ENCODE measurements at regions not wholly inside any gene's neighbourhood (a gene's known extent, or its start where the extent isn't known, plus 50 kb on each side); places are given as distances from the start of the nearest gene placed in this dataset.

DNA sequence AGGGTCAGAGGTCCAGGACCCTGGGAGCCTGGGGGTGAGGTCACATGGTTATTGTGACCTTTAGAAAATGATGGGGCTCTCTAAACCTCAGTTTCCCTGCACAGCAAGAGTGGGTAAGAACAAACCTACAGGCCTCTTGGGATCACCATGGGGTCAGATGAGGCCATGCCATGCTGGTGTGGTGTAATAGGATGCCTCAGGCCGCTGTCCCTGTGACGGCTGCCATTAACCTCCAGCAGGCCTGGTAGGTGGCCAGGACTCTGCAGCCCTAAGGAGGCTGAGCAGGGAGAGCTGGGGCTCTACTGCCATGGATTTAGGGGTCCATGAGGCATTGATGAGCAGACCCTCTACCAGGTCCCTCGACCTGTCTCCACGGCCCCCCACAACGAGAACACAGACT lies 265.5 kb downstream of the CTTN start:
- H2AFZ ChIP-seq (ENCODE audit: low read depth, low read length, severe bottlenecking), result no peak overlapping the region
- no peaks in the 10 kb centered on the region for H3K79me2 ChIP-seq (ENCODE audit: insufficient read depth, low read length)
- H3F3A ChIP-seq (ENCODE audit: insufficient read depth), result no peaks in the 10 kb centered on the region
- no peaks in the 10 kb centered on the region for H4K20me1 ChIP-seq (ENCODE audit: low read depth, low read length)
- TF ChIP-seq, protein P1, sequence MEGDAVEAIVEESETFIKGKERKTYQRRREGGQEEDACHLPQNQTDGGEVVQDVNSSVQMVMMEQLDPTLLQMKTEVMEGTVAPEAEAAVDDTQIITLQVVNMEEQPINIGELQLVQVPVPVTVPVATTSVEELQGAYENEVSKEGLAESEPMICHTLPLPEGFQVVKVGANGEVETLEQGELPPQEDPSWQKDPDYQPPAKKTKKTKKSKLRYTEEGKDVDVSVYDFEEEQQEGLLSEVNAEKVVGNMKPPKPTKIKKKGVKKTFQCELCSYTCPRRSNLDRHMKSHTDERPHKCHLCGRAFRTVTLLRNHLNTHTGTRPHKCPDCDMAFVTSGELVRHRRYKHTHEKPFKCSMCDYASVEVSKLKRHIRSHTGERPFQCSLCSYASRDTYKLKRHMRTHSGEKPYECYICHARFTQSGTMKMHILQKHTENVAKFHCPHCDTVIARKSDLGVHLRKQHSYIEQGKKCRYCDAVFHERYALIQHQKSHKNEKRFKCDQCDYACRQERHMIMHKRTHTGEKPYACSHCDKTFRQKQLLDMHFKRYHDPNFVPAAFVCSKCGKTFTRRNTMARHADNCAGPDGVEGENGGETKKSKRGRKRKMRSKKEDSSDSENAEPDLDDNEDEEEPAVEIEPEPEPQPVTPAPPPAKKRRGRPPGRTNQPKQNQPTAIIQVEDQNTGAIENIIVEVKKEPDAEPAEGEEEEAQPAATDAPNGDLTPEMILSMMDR (IDR thresholded peaks at IDR 0.05; ENCODE audit: insufficient read depth, low read length, poor library complexity, severe bottlenecking), result no peak
- no peak for TF ChIP-seq EZH2phosphoT487 (conservative IDR thresholded peaks at IDR 0.05; ENCODE audit: low read length)
- no peak overlapping the region for H3K27ac ChIP-seq (ENCODE audit: low read depth, low read length)
- no peak overlapping the region for H3K4me3 ChIP-seq (ENCODE audit: insufficient read depth, low read length, poor library complexity, severe bottlenecking)
- H3K9me3 ChIP-seq (ENCODE audit: insufficient read depth, low read length), result no peaks in the 10 kb centered on the region
- no peaks in the 10 kb centered on the region for H3K27me3 ChIP-seq (ENCODE audit: low read length)
- no peak overlapping the region for H3K9ac ChIP-seq (ENCODE audit: low read length)
- H3K36me3 ChIP-seq (ENCODE audit: low read length), result no peaks in the 10 kb centered on the region
- no peaks in the 10 kb centered on the region for H3K9me2 ChIP-seq (replicated peaks; ENCODE audit: insufficient read depth, low read length)
- no peak overlapping the region for H3K4me2 ChIP-seq (ENCODE audit: low read depth, low read length, poor library complexity, severe bottlenecking)

GRCh38 chr11:70666311-70666710 lies 268.0 kb downstream of the CTTN start:
- Histone ChIP-seq H3K9me3 (ENCODE audit: insufficient read depth, low read length) (no peaks in the 10 kb centered on the region), H3K36me3 (ENCODE audit: low read length) (no peaks in the 10 kb centered on the region), H4K20me1 (ENCODE audit: low read depth, low read length) (no peaks in the 10 kb centered on the region)

DNA sequence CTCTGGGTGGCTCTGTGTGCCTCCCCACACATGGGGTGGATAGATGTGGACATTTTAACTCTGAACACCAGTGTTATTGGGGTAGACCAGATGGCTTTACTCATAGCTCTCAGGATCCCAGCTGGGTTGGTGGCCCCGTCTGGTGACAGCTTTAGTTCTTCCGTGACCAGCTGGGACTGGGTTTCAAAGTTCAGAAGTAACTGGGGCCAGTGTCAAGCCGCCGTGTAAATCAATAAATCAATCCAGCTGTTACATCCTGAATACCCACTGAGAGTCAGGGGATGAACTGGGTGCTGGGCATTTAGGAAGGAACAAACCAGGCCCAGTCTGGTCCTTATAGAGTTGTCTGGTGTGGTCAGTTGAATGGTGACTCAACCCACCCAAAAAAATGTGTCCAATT lies 269.4 kb downstream of the CTTN start:
- H3K4me2 ChIP-seq (ENCODE audit: low read depth, low read length, poor library complexity, severe bottlenecking), result no peak overlapping the region
- H4K20me1 ChIP-seq (ENCODE audit: low read depth, low read length), result no peaks in the 10 kb centered on the region
- no peaks in the 10 kb centered on the region for H3K79me2 ChIP-seq (ENCODE audit: insufficient read depth, low read length)
- H3K4me3 ChIP-seq (ENCODE audit: insufficient read depth, low read length, poor library complexity, severe bottlenecking), result no peak overlapping the region
- TF ChIP-seq, protein P1 (IDR thresholded peaks at IDR 0.05; ENCODE audit: insufficient read depth, low read length, poor library complexity, severe bottlenecking), result no peak
- no peak for TF ChIP-seq EZH2phosphoT487 (conservative IDR thresholded peaks at IDR 0.05; ENCODE audit: low read length)
- no peak overlapping the region for H3K27ac ChIP-seq (ENCODE audit: low read depth, low read length)
- no peaks in the 10 kb centered on the region for H3K36me3 ChIP-seq (ENCODE audit: low read length)
- no peak overlapping the region for H2AFZ ChIP-seq (ENCODE audit: low read depth, low read length, severe bottlenecking)
- no peak overlapping the region for H3K9ac ChIP-seq (ENCODE audit: low read length)
- H3K9me2 ChIP-seq (replicated peaks; ENCODE audit: insufficient read depth, low read length), result no peaks in the 10 kb centered on the region
- H3F3A ChIP-seq (ENCODE audit: insufficient read depth), result no peaks in the 10 kb centered on the region
- no peaks in the 10 kb centered on the region for H3K9me3 ChIP-seq (ENCODE audit: insufficient read depth, low read length)
- no peaks in the 10 kb centered on the region for H3K27me3 ChIP-seq (ENCODE audit: low read length)

More at GRCh38 chr11:70666311-70666710, 268.0 kb downstream of the CTTN start:
- H3K9me2 ChIP-seq (replicated peaks; ENCODE audit: insufficient read depth, low read length), result no peaks in the 10 kb centered on the region
- H3K27ac ChIP-seq (ENCODE audit: low read depth, low read length), result no peak overlapping the region
- H3K9ac ChIP-seq (ENCODE audit: low read length), result no peak overlapping the region
- no peak overlapping the region for H3K4me2 ChIP-seq (ENCODE audit: low read depth, low read length, poor library complexity, severe bottlenecking)
- H3K4me3 ChIP-seq (ENCODE audit: insufficient read depth, low read length, poor library complexity, severe bottlenecking), result no peak overlapping the region
- H3F3A ChIP-seq (ENCODE audit: insufficient read depth), result no peaks in the 10 kb centered on the region
- no peaks in the 10 kb centered on the region for H3K27me3 ChIP-seq (ENCODE audit: low read length)
- H2AFZ ChIP-seq (ENCODE audit: low read depth, low read length, severe bottlenecking), result no peak overlapping the region
- no peak for TF ChIP-seq EZH2phosphoT487 (conservative IDR thresholded peaks at IDR 0.05; ENCODE audit: low read length)
- TF ChIP-seq, protein P1 (IDR thresholded peaks at IDR 0.05; ENCODE audit: insufficient read depth, low read length, poor library complexity, severe bottlenecking), result no peak
- no peaks in the 10 kb centered on the region for H3K79me2 ChIP-seq (ENCODE audit: insufficient read depth, low read length)
